GM12891 (cell line): ENCODE measurements at regions not wholly inside any gene's neighbourhood (a gene's known extent, or its start where the extent isn't known, plus 50 kb on each side); places are given as distances from the start of the nearest gene placed in this dataset.

Experiments used
- POLR2A ChIP-seq: IDR thresholded peaks from 2 replicates; pipeline ENCODE4 v1.6.1; 2011; ENCODE audit warnings: low read depth, low read length, control low read depth
- POLR2AphosphoS5 ChIP-seq: IDR thresholded peaks from 2 replicates; pipeline ENCODE4 v1.6.1; 2011; ENCODE audit warnings: low read depth, low read length, control low read depth

GRCh38 chr9:91025856-91026255, 224.2 kb downstream of the SYK start:
- TF ChIP-seq POLR2A = no peak
- TF ChIP-seq POLR2AphosphoS5 = no peak
